Gastroesophageal sphincter (tissue), 3 donors: ENCODE measurements at regions not wholly inside any gene's neighbourhood (a gene's known extent, or its start where the extent isn't known, plus 50 kb on each side); places are given as distances from the start of the nearest gene placed in this dataset.

Experiments
- POLR2A ChIP-seq, 2 donors: fragments of 450-650 bp; IDR thresholded peaks; one replicate each; pipeline ENCODE4 v1.6.1; 2017; ENCODE audit warnings: antibody characterized with exemption in 2 of 2, mild to moderate bottlenecking in 2 of 2, moderate library complexity in 1 of 2
- POLR2AphosphoS5 ChIP-seq: sonication (generic); formaldehyde crosslinking; IDR thresholded peaks from one replicate; pipeline ENCODE4 v1.6.1; 2017; ENCODE audit warnings: antibody characterized with exemption
- TF ChIP-seq, protein P1 (sequence below), 4 experiments: fragments of 200-600 bp in 2 of 4; fragments of 450-650 bp in 2 of 4; sonication (generic) in 1 of 4; IDR thresholded peaks; one replicate each; pipeline ENCODE4 v1.5.1; 2017 to 2019; ENCODE audit warnings: antibody characterized with exemption in 4 of 4, mild to moderate bottlenecking in 2 of 4, moderate library complexity in 2 of 4

DNA sequence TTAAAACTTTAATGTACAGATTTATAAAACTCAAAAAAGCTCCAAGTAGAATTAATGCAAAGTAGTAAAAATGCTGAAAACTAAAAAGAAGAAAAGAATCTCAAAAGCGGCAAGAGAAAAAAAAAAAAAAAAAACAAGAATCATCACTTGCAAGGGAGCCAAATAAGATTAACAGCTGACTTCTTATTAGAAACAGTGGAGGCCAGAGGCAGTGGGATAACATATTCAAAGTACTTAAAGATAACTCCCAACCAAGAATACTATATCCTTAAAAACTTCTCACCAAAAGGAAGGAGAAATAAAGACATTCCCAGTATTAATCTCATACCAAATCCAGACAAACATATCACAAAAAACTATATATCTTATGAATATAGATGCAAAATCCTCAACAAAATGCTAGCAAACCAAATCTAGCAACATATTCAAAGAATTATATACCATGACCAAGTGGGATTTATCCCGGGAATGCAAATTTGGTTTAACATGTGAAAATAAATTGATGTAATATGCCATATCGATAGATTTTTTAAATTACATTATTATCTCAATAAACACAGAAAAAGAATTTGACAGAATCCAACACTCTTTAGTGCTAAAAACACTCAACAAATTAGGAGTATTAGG lies 62.7 kb downstream of the CAMK2N1 start:
- TF ChIP-seq, protein P1, sequence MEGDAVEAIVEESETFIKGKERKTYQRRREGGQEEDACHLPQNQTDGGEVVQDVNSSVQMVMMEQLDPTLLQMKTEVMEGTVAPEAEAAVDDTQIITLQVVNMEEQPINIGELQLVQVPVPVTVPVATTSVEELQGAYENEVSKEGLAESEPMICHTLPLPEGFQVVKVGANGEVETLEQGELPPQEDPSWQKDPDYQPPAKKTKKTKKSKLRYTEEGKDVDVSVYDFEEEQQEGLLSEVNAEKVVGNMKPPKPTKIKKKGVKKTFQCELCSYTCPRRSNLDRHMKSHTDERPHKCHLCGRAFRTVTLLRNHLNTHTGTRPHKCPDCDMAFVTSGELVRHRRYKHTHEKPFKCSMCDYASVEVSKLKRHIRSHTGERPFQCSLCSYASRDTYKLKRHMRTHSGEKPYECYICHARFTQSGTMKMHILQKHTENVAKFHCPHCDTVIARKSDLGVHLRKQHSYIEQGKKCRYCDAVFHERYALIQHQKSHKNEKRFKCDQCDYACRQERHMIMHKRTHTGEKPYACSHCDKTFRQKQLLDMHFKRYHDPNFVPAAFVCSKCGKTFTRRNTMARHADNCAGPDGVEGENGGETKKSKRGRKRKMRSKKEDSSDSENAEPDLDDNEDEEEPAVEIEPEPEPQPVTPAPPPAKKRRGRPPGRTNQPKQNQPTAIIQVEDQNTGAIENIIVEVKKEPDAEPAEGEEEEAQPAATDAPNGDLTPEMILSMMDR (IDR thresholded peaks at IDR 0.05) = no peak
- no peak for TF ChIP-seq POLR2AphosphoS5
- TF ChIP-seq POLR2A (IDR thresholded peaks at IDR 0.05) = no peak
